Astrocyte (in vitro differentiated cells and primary cell): ENCODE measurements at regions not wholly inside any gene's neighbourhood (a gene's known extent, or its start where the extent isn't known, plus 50 kb on each side); places are given as distances from the start of the nearest gene placed in this dataset.
A peak's percentile ranks its signal among the peaks of the same experiment; 100 is the strongest.

Experiments used
- DNase-seq: peaks from one replicate; pipeline ENCODE4 v3.0.0-alpha.2; 2010; ENCODE audit warnings: low read depth
- FAIRE-seq: peaks from 2 replicates; lab custom pipeline; 2011; peaks lifted over from hg19 to GRCh38; lab: Jason Lieb, UNC
- H2AFZ ChIP-seq: 2 replicates; pipeline ENCODE4 v1.6.0; 2012; ENCODE audit warnings: low read depth, low read length, inconsistent platforms
- H3K27ac ChIP-seq: 2 replicates; pipeline ENCODE4 v1.5.1; 2011; ENCODE audit warnings: low read depth, low read length, inconsistent platforms
- H3K27me3 ChIP-seq: 2 replicates; pipeline ENCODE4 v1.6.0; 2011; ENCODE audit warnings: low read length, inconsistent platforms; ENCODE audit not compliant: insufficient read depth
- H3K36me3 ChIP-seq: 2 replicates; pipeline ENCODE4 v1.5.1; 2011; ENCODE audit warnings: low read length, inconsistent platforms; ENCODE audit not compliant: insufficient read depth
- H3K4me1 ChIP-seq: 2 replicates; pipeline ENCODE4 v1.5.1; 2011; ENCODE audit warnings: low read length, inconsistent platforms; ENCODE audit not compliant: insufficient read depth
- H3K4me2 ChIP-seq: 2 replicates; pipeline ENCODE4 v1.6.0; 2012; ENCODE audit warnings: low read length, inconsistent platforms
- H3K4me3 ChIP-seq: 2 replicates; pipeline ENCODE4 v1.5.1; 2011; ENCODE audit warnings: low read depth, mild to moderate bottlenecking, low read length, inconsistent platforms; ENCODE audit not compliant: insufficient read depth
- H3K79me2 ChIP-seq: 2 replicates; pipeline ENCODE4 v1.6.0; 2012; ENCODE audit warnings: mild to moderate bottlenecking, low read length, inconsistent platforms; ENCODE audit not compliant: insufficient read depth
- H3K9ac ChIP-seq: 2 replicates; pipeline ENCODE4 v1.6.0; 2012; ENCODE audit warnings: mild to moderate bottlenecking, low read length, inconsistent platforms
- H3K9me3 ChIP-seq: 2 replicates; pipeline ENCODE4 v1.5.1; 2012; ENCODE audit warnings: low read depth, mild to moderate bottlenecking, low read length, inconsistent platforms; ENCODE audit not compliant: insufficient read depth
- H4K20me1 ChIP-seq: 2 replicates; pipeline ENCODE4 v1.6.0; 2012; ENCODE audit warnings: low read length, inconsistent platforms; ENCODE audit not compliant: insufficient read depth
- H3K27ac Mint-ChIP-seq: one replicate; pipeline ENCODE4 v1.8.0; 2021; ENCODE audit warnings: mild to moderate bottlenecking, mixed read lengths; ENCODE audit not compliant: unreplicated experiment
- H3K27me3 Mint-ChIP-seq: one replicate; pipeline ENCODE4 v1.8.0; 2021; ENCODE audit warnings: low read depth, mixed read lengths; ENCODE audit not compliant: unreplicated experiment
- H3K36me3 Mint-ChIP-seq: one replicate; pipeline ENCODE4 v1.8.0; 2021; ENCODE audit warnings: low read depth, mixed read lengths; ENCODE audit not compliant: unreplicated experiment
- H3K4me1 Mint-ChIP-seq: one replicate; pipeline ENCODE4 v1.8.0; 2021; ENCODE audit warnings: low read depth, mixed read lengths; ENCODE audit not compliant: unreplicated experiment
- H3K4me3 Mint-ChIP-seq: one replicate; pipeline ENCODE4 v1.8.0; 2021; ENCODE audit warnings: mild to moderate bottlenecking, moderate library complexity, mixed read lengths; ENCODE audit not compliant: unreplicated experiment
- H3K9me3 Mint-ChIP-seq: one replicate; pipeline ENCODE4 v1.8.0; 2021; ENCODE audit warnings: mild to moderate bottlenecking, mixed read lengths; ENCODE audit not compliant: unreplicated experiment
- CTCF ChIP-seq: IDR thresholded peaks from 2 replicates; pipeline ENCODE4 v1.5.1; 2011; ENCODE audit warnings: low read depth, mild to moderate bottlenecking, inconsistent platforms, low read length, moderate library complexity; ENCODE audit not compliant: insufficient read depth
- EZH2 ChIP-seq: IDR thresholded peaks from 2 replicates; pipeline ENCODE4 v1.6.1; 2012; ENCODE audit warnings: mild to moderate bottlenecking, low read length, inconsistent platforms; ENCODE audit not compliant: insufficient read depth

GRCh38 chr18:60062396-60062795, 162.6 kb downstream of the PMAIP1 start:
- Histone ChIP-seq H3K9me3 (no peaks in the 10 kb centered on the region), H3K4me3 (no peak overlapping the region), H3K27me3 (peaks cover 3% of the 10 kb centered on the region), H3K9ac (no peak overlapping the region), H3K27ac (no peak overlapping the region), H4K20me1 (no peaks in the 10 kb centered on the region), H3K79me2 (no peaks in the 10 kb centered on the region), H3K4me2 (no peak overlapping the region), H2AFZ (no peak overlapping the region), H3K36me3 (no peaks in the 10 kb centered on the region), H3K4me1 (no peaks in the 10 kb centered on the region)
- Mint-ChIP-seq H3K4me3 (no peak overlapping the region), H3K36me3 (no peaks in the 10 kb centered on the region), H3K4me1 (no peaks in the 10 kb centered on the region), H3K9me3 (peaks cover 3% of the 10 kb centered on the region), H3K27ac (no peak overlapping the region), H3K27me3 (no peaks in the 10 kb centered on the region)
- TF ChIP-seq EZH2 (no peak), CTCF (no peak)
- no peak for DNase-seq
- FAIRE-seq: no peak

- no peak overlapping the region for H2AFZ ChIP-seq
- Mint-ChIP-seq H3K27ac (no peak overlapping the region), H3K27me3 (no peaks in the 10 kb centered on the region), H3K4me3 (no peak overlapping the region), H3K4me1 (no peaks in the 10 kb centered on the region), H3K9me3 (peaks cover 3% of the 10 kb centered on the region), H3K36me3 (no peaks in the 10 kb centered on the region)
- TF ChIP-seq EZH2 (no peak), CTCF (no peak)
- no peaks in the 10 kb centered on the region for H3K79me2 ChIP-seq
- no peaks in the 10 kb centered on the region for H3K27me3 ChIP-seq
- H3K36me3 ChIP-seq: no peaks in the 10 kb centered on the region
- DNase-seq (peak; percentile 24), FAIRE-seq (no peak)
- H3K27ac ChIP-seq: no peak overlapping the region
- H3K4me3 ChIP-seq: no peak overlapping the region
- no peak overlapping the region for H3K4me2 ChIP-seq
- no peaks in the 10 kb centered on the region for H4K20me1 ChIP-seq
- no peaks in the 10 kb centered on the region for H3K4me1 ChIP-seq
- H3K9me3 ChIP-seq: no peaks in the 10 kb centered on the region
- H3K9ac ChIP-seq: no peak overlapping the region
These were observed 160.8 kb downstream of the PMAIP1 start for GRCh38 chr18:60060578-60060977.

GRCh38 chr18:60060026-60060425, 160.2 kb downstream of the PMAIP1 start:
- no peak overlapping the region for H3K9ac ChIP-seq
- H4K20me1 ChIP-seq: no peaks in the 10 kb centered on the region
- H3K27me3 ChIP-seq: no peaks in the 10 kb centered on the region
- TF ChIP-seq CTCF (no peak), EZH2 (no peak)
- H3K4me3 ChIP-seq: no peak overlapping the region
- Mint-ChIP-seq H3K27me3 (no peaks in the 10 kb centered on the region), H3K4me1 (no peaks in the 10 kb centered on the region), H3K27ac (no peak overlapping the region), H3K9me3 (peaks cover 3% of the 10 kb centered on the region), H3K36me3 (no peaks in the 10 kb centered on the region), H3K4me3 (no peak overlapping the region)
- no peak for FAIRE-seq
- H3K79me2 ChIP-seq: no peaks in the 10 kb centered on the region
- H3K9me3 ChIP-seq: no peaks in the 10 kb centered on the region
- H2AFZ ChIP-seq: no peak overlapping the region
- H3K27ac ChIP-seq: no peak overlapping the region
- no peak for DNase-seq
- H3K36me3 ChIP-seq: no peaks in the 10 kb centered on the region
- no peak overlapping the region for H3K4me2 ChIP-seq
- H3K4me1 ChIP-seq: no peaks in the 10 kb centered on the region
